K562 (cell line): ENCODE measurements at regions not wholly inside any gene's neighbourhood (a gene's known extent, or its start where the extent isn't known, plus 50 kb on each side); places are given as distances from the start of the nearest gene placed in this dataset.

ENCODE experiments used
- ATAC-seq: fragments of 200-7000 bp; cut with Tn5 transposase; 3 replicates; pipeline ENCODE4 v1.9.1; 2020; ENCODE audit warnings: moderate library complexity
- BruUV-seq: library from RNA; stranded (reverse); fragments of 400-500 nt; replicated peaks from 2 replicates; lab custom pipeline; 2021; lab: Mats Ljungman, UMichigan
- CTCF ChIA-PET: fragments of 300-600 bp; formaldehyde crosslinking; extraction: SDS; loops from one replicate; lab custom pipeline; 2021; ENCODE audit warnings: low intra/inter-chr PET ratio; lab: Yijun Ruan, JAX
- POLR2A ChIA-PET: fragments of 300-600, 350-650 bp; sonication (Branson Sonifier 250); formaldehyde crosslinking; extraction: SDS; loops from one replicate; lab custom pipeline; 2021; ENCODE audit warnings: antibody characterized with exemption, inconsistent platforms; lab: Yijun Ruan, JAX
- DNase-seq, 4 experiments: peaks; one replicate each; pipeline versions ENCODE4 v3.0.0 to v3.0.0-alpha.2; 2011 to 2018; ENCODE audit warnings: low spot score in 3 of 4, mixed read lengths in 3 of 4; ENCODE audit errors: extremely low read depth in 1 of 4
- FAIRE-seq: peaks from 2 replicates; lab custom pipeline; 2011; peaks lifted over from hg19 to GRCh38; lab: Jason Lieb, UNC
- H2AFZ ChIP-seq: 2 replicates; pipeline ENCODE4 v1.6.0; 2011; ENCODE audit warnings: low read depth, low read length, control low read depth, inconsistent platforms
- H3K27ac ChIP-seq: fragments of 200-600 bp; 3 replicates; pipeline ENCODE4 v1.8.0; 2011; ENCODE audit warnings: low read depth, mild to moderate bottlenecking, control low read depth, inconsistent platforms, low read length, moderate library complexity, mixed read lengths; ENCODE audit errors: extremely low read depth
- H3K27me3 ChIP-seq, 2 experiments: fragments of 300-600 bp in 1 of 2; 2 replicates in 1 of 2; 3 replicates in 1 of 2; pipeline versions ENCODE4 v1.6.0 to v1.8.0; 2011; ENCODE audit warnings: inconsistent platforms in 2 of 2, low read length in 2 of 2, mild to moderate bottlenecking in 1 of 2, mixed read lengths in 1 of 2, moderate library complexity in 1 of 2; ENCODE audit not compliant: control insufficient read depth in 2 of 2, insufficient read depth in 2 of 2
- H3K36me3 ChIP-seq: fragments of 300-600 bp; 3 replicates; pipeline ENCODE4 v1.8.0; 2011; ENCODE audit warnings: mild to moderate bottlenecking, low read length, inconsistent platforms; ENCODE audit not compliant: control insufficient read depth, insufficient read depth
- H3K4me1 ChIP-seq, 2 experiments: fragments of 200-600 bp in 1 of 2; replicated peaks in 1 of 2; 2 replicates in 1 of 2; 3 replicates in 1 of 2; pipeline versions ENCODE4 v1.5.1 to v1.8.0; 2011; ENCODE audit warnings: inconsistent platforms in 2 of 2, low read length in 2 of 2, mild to moderate bottlenecking in 1 of 2, mixed read lengths in 1 of 2, moderate library complexity in 1 of 2; ENCODE audit not compliant: control insufficient read depth in 2 of 2, insufficient read depth in 2 of 2
- H3K4me2 ChIP-seq: 2 replicates; pipeline ENCODE4 v1.6.1; 2011; ENCODE audit warnings: low read length, control low read depth, inconsistent platforms, mixed read lengths; ENCODE audit not compliant: insufficient read depth
- H3K4me3 ChIP-seq: fragments of 200-600 bp; sonication (generic), shearing (Covaris generic); 2 replicates; pipeline ENCODE4 v1.5.1; 2016; ENCODE audit warnings: control low read depth, inconsistent platforms
- H3K79me2 ChIP-seq: fragments of 200-600 bp; 3 replicates; pipeline ENCODE4 v1.8.0; 2011; ENCODE audit warnings: low read length, inconsistent platforms; ENCODE audit not compliant: control insufficient read depth, insufficient read depth
- H3K9ac ChIP-seq, 2 experiments: 2 replicates each; pipeline versions ENCODE4 v1.6.0 to v1.6.1; 2011; ENCODE audit warnings: low read depth in 2 of 2, low read length in 2 of 2, control low read depth in 1 of 2, inconsistent platforms in 1 of 2, mild to moderate bottlenecking in 1 of 2, mixed read lengths in 1 of 2; ENCODE audit not compliant: insufficient read depth in 1 of 2
- H3K9me1 ChIP-seq: one replicate; pipeline ENCODE4 v1.6.0; 2011; ENCODE audit warnings: inconsistent platforms, mild to moderate bottlenecking, low read length, moderate library complexity; ENCODE audit not compliant: control insufficient read depth, insufficient read depth
- H3K9me3 ChIP-seq: replicated peaks from 2 replicates; pipeline ENCODE4 v1.5.1; 2011; ENCODE audit warnings: low read depth, low read length, inconsistent platforms; ENCODE audit not compliant: control insufficient read depth, insufficient read depth
- H4K20me1 ChIP-seq: replicated peaks from 2 replicates; pipeline ENCODE4 v1.6.1; 2011; ENCODE audit warnings: low read length, inconsistent platforms, mixed read lengths; ENCODE audit not compliant: control insufficient read depth, insufficient read depth
- CC2D1A ChIP-seq: fragments of 450-650 bp; IDR thresholded peaks from 2 replicates; pipeline ENCODE4 v1.6.1; 2017; ENCODE audit warnings: mild to moderate bottlenecking
- ETV5 ChIP-seq: sonication (generic); formaldehyde crosslinking; IDR thresholded peaks from 2 replicates; pipeline ENCODE4 v1.4.0; 2020; ENCODE audit warnings: low read depth, mild to moderate bottlenecking, missing genetic modification reagents
- GABPB1 ChIP-seq: sonication (generic); formaldehyde crosslinking; IDR thresholded peaks from 2 replicates; pipeline ENCODE4 v1.8.0; 2022; ENCODE audit warnings: mild to moderate bottlenecking, missing genetic modification reagents
- NFRKB ChIP-seq: fragments of 450-650 bp; IDR thresholded peaks from 2 replicates; pipeline ENCODE4 v1.6.1; 2016; ENCODE audit warnings: low read depth
- NFXL1 ChIP-seq: fragments of 450-650 bp; formaldehyde crosslinking; IDR thresholded peaks from 2 replicates; pipeline ENCODE4 v1.4.0; 2021; ENCODE audit warnings: mild to moderate bottlenecking
- PPARD ChIP-seq: fragments of 250-450 bp; sonication (Bioruptor Pico); IDR thresholded peaks from 2 replicates; pipeline ENCODE4 v1.8.0; 2022; ENCODE audit warnings: inconsistent platforms, mild to moderate bottlenecking, moderate library complexity
- SMARCA5 ChIP-seq: fragments of 450-650 bp; IDR thresholded peaks from 2 replicates; pipeline ENCODE4 v1.6.1; 2016
- TEAD1 ChIP-seq, 2 experiments: fragments of 450-650 bp in 1 of 2; sonication (generic) in 1 of 2; formaldehyde crosslinking; IDR thresholded peaks; 2 replicates each; pipeline versions ENCODE4 v1.4.0 to v1.8.0; 2020 to 2022; ENCODE audit warnings: mild to moderate bottlenecking in 2 of 2, missing genetic modification reagents in 1 of 2
- ZNF24 ChIP-seq: fragments of 450-650 bp; IDR thresholded peaks from 2 replicates; pipeline ENCODE4 v1.6.1; 2016
- ZNF282 ChIP-seq: sonication (generic); formaldehyde crosslinking; IDR thresholded peaks from 2 replicates; pipeline ENCODE4 v1.8.1; 2023; ENCODE audit warnings: missing genetic modification reagents
- WGBS: fragments of 100-300 bp; shearing (Covaris generic); methylation state at CpG from one replicate; pipeline ENCODE4 v1.1.6; 2016; ENCODE audit warnings: low coverage, mixed read lengths; ENCODE audit not compliant: insufficient coverage; ENCODE audit errors: missing lambda C conversion rate; 5-methylcytosine and 5-hydroxymethylcytosine counted together
- in situ Hi-C: fragments of 300-500 bp; cut with MboI; formaldehyde crosslinking; loops from 4 replicates; pipeline ENCODE4 v1.15.0; 2018; ENCODE audit warnings: inconsistent platforms, mixed read lengths
- intact Hi-C: fragments of 100-400 bp; cut with micrococcal nuclease; formaldehyde crosslinking; loops from 2 replicates; pipeline ENCODE4 v1.14.2; 2022
- TF ChIP-seq, protein P1 (sequence below), 3 experiments: IDR thresholded peaks in 2 of 3; conservative IDR thresholded peaks in 1 of 3; 2 replicates each; pipeline ENCODE4 v1.5.1; 2011 to 2012; ENCODE audit warnings: low read length in 3 of 3, mild to moderate bottlenecking in 3 of 3, control low read depth in 2 of 3, improper control_type of control experiment in 1 of 3, inconsistent platforms in 1 of 3, low read depth in 1 of 3, mixed read lengths in 1 of 3, moderate library complexity in 1 of 3; ENCODE audit not compliant: insufficient read depth in 2 of 3
- TF ChIP-seq, protein P2 (sequence below): sonication (generic); formaldehyde crosslinking; IDR thresholded peaks from 2 replicates; pipeline ENCODE4 v1.5.0; 2020; ENCODE audit warnings: missing genetic modification reagents
- TF ChIP-seq, protein P3 (sequence below): fragments of 250-450 bp; sonication (Bioruptor Pico); IDR thresholded peaks from 2 replicates; pipeline ENCODE4 v1.8.0; 2022; ENCODE audit warnings: inconsistent platforms, mild to moderate bottlenecking, moderate library complexity, borderline replicate concordance
- TF ChIP-seq, protein P4 (sequence below), 2 experiments: fragments of 450-650 bp in 1 of 2; sonication (generic) in 1 of 2; formaldehyde crosslinking in 1 of 2; IDR thresholded peaks in 1 of 2; conservative IDR thresholded peaks in 1 of 2; 2 replicates each; pipeline versions ENCODE4 v1.6.1 to v1.8.1; 2016 to 2023; ENCODE audit warnings: mild to moderate bottlenecking in 2 of 2, moderate library complexity in 2 of 2, inconsistent platforms in 1 of 2, missing genetic modification reagents in 1 of 2

DNA sequence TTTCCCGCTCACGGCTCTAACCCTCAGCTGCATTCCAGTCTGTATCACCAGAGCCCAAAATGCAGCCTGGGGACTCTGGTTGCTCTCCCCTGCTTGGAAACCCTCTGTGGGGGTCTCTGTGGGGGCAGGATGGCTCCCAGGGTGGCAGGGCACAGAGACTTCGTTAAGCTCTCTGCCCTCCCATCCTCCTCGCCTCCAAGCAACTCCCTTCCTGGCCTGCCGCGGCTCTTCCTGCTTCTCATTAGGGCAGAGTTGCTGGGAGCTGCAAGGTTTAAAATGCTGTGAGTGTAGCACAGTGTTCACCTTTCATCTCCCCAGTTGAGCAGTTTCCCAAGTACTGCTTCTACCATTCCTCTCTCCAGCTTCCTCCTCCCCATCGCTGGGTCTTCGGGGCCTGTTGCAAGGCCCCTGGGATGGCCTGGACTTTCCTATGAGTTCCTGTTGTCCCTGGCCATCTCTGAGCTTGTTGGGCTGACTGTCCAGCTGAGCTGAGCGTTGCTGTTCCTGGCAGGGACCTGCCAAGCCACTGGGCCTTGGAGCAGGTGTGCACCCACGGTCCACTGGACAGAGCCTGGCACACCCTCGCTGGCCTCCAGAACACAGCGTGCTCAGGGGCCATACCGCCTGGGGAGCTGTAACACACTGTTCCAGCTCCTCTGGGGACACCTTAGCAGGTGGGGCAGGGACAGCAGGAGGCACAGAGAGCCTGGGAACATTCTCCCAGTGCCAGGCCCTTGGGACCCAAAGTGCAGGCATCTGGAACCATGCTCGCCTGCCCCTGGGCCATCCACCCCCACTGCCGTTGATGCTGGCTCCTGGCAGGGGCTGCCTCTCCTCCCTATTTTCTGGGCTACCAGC is 188.4 kb downstream of the C9orf50 start (continued):
- TF ChIP-seq, protein P1, sequence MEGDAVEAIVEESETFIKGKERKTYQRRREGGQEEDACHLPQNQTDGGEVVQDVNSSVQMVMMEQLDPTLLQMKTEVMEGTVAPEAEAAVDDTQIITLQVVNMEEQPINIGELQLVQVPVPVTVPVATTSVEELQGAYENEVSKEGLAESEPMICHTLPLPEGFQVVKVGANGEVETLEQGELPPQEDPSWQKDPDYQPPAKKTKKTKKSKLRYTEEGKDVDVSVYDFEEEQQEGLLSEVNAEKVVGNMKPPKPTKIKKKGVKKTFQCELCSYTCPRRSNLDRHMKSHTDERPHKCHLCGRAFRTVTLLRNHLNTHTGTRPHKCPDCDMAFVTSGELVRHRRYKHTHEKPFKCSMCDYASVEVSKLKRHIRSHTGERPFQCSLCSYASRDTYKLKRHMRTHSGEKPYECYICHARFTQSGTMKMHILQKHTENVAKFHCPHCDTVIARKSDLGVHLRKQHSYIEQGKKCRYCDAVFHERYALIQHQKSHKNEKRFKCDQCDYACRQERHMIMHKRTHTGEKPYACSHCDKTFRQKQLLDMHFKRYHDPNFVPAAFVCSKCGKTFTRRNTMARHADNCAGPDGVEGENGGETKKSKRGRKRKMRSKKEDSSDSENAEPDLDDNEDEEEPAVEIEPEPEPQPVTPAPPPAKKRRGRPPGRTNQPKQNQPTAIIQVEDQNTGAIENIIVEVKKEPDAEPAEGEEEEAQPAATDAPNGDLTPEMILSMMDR (IDR thresholded peaks at IDR 0.05 in 2 of 3, conservative IDR thresholded peaks at IDR 0.05 in 1 of 3; ENCODE audit: insufficient read depth in 2 of 3, low read depth in 1 of 3, low read length in 3 of 3) = no peak

DNA sequence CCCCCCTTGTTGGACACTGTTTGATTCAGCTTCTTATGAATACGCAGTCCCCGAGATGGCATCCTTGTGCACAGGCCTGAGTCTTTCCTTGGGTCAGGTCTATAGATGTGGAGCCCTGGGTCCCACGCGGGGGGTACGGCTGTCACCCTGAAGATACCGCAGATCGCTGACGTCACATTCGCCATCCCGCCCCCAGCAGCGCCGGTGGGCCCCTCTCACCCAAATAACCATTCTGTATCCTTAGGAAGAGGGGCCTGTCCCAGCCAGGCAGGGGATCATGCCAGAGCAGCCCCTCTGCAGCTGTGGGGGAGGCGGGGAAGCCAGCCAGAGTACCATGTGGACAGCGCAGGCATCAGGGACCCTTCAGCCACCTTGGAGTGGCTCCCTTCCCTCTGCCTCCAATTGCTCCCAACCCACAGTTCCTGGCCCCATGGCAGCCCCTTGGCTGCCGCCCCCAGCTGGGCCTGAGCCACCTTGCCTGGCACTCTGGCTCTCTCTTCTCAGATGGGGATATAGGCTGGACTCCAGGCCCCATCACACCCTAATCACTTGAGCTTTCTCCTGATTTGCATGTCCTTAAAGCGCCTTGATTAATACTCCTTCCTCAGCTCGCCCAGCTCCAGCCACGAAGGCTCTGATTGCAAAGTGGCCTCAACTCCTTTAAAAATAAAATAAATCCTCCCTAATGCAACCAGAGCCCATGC is 189.8 kb downstream of the C9orf50 start:
- Histone ChIP-seq H2AFZ (no peak overlapping the region), H3K36me3 (no peaks in the 10 kb centered on the region), H3K27me3 (peaks cover 2 to 5% of the 10 kb centered on the region in 2 experiments; a peak in 2 of 5 replicates), H3K9me1 (no peaks in the 10 kb centered on the region), H3K9me3 (no peaks in the 10 kb centered on the region), H3K9ac (peak overlapping the region in 1 of 2 experiments; percentile 60; a peak in 1 of 4 replicates), H3K79me2 (no peaks in the 10 kb centered on the region), H3K4me1 (peaks cover 0 to 25% of the 10 kb centered on the region in 2 experiments; a peak in 2 of 5 replicates), H3K4me2 (no peak overlapping the region), H3K27ac (no peak overlapping the region), H3K4me3 (no peak overlapping the region), H4K20me1 (no peaks in the 10 kb centered on the region; the same call in 1 of the 2 replicates)
- ChIA-PET POLR2A (interaction anchor here (0.7 kb wide), 2 partner anchors 97 to 257 kb away, joined by 3 read pairs; no protein-coding TSS in a partner anchor), CTCF (no interaction called here)
- ATAC-seq (no peak), FAIRE-seq (no peak), DNase-seq (no peak)
- no TSS peak for BruUV-seq
- in situ Hi-C loops = no loop called here
- WGBS = 36% methylated on average over 18 of the region's 18 CpGs
- intact Hi-C loops = no loop called here
- TF ChIP-seq SMARCA5 (no peak), ZNF282 (CRISPR knock-in tag) (no peak), PPARD (CRISPR knock-in tag) (no peak), GABPB1 (CRISPR knock-in tag) (no peak), CC2D1A (no peak), NFRKB (no peak), ZNF24 (no peak), TEAD1 (CRISPR knock-in tag; IDR thresholded peaks at IDR 0.05) (no peak), NFXL1 (CRISPR knock-in tag) (no peak), ETV5 (CRISPR knock-in tag) (no peak)
- TF ChIP-seq, protein P2, sequence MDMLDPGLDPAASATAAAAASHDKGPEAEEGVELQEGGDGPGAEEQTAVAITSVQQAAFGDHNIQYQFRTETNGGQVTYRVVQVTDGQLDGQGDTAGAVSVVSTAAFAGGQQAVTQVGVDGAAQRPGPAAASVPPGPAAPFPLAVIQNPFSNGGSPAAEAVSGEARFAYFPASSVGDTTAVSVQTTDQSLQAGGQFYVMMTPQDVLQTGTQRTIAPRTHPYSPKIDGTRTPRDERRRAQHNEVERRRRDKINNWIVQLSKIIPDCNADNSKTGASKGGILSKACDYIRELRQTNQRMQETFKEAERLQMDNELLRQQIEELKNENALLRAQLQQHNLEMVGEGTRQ (CRISPR knock-in tag) = no peak
- TF ChIP-seq, protein P3, sequence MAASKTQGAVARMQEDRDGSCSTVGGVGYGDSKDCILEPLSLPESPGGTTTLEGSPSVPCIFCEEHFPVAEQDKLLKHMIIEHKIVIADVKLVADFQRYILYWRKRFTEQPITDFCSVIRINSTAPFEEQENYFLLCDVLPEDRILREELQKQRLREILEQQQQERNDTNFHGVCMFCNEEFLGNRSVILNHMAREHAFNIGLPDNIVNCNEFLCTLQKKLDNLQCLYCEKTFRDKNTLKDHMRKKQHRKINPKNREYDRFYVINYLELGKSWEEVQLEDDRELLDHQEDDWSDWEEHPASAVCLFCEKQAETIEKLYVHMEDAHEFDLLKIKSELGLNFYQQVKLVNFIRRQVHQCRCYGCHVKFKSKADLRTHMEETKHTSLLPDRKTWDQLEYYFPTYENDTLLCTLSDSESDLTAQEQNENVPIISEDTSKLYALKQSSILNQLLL (CRISPR knock-in tag) = no peak
- TF ChIP-seq, protein P4, sequence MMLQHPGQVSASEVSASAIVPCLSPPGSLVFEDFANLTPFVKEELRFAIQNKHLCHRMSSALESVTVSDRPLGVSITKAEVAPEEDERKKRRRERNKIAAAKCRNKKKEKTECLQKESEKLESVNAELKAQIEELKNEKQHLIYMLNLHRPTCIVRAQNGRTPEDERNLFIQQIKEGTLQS (IDR thresholded peaks at IDR 0.05) = no peak
- TF ChIP-seq, protein P4 (CRISPR knock-in tag; conservative IDR thresholded peaks at IDR 0.05) = no peak
